Hematopoietic multipotent progenitor cell treated with erythropoietin and hydrocortisone succinate and interleukin-3 and kit ligand, for 15 days (in vitro differentiated cells): ENCODE measurements at regions not wholly inside any gene's neighbourhood (a gene's known extent, or its start where the extent isn't known, plus 50 kb on each side); places are given as distances from the start of the nearest gene placed in this dataset.
"Not testable (repeated sequence)": the region's sequence is repeated elsewhere in the genome, so short reads cannot be mapped to it uniquely, and the experiment has no call there.

Experiments
- DNase-seq: peaks from one replicate; pipeline ENCODE4 v3.0.0-alpha.2; 2015; ENCODE audit warnings: low spot score

- DNase-seq, result no peak
Observed at GRCh38 chr2:150134223-150134857, 353.1 kb downstream of the RND3 start.

GRCh38 chr2:150133623-150134022 lies 353.8 kb downstream of the RND3 start:
- no peak for DNase-seq

- DNase-seq, result no peak
Observed at GRCh38 chr2:150129921-150130575, 357.4 kb downstream of the RND3 start.

GRCh38 chr2:150127995-150128394 lies 359.5 kb downstream of the RND3 start:
- no peak for DNase-seq

GRCh38 chr2:150127346-150127990 lies 360.0 kb downstream of the RND3 start:
- no peak for DNase-seq

- DNase-seq, result no peak
Observed at GRCh38 chr2:150126839-150127238, 360.6 kb downstream of the RND3 start.

- no peak for DNase-seq
Observed at GRCh38 chr2:150126143-150126740, 361.2 kb downstream of the RND3 start.

- DNase-seq, result no peak
Observed at GRCh38 chr2:150125708-150126107, 361.8 kb downstream of the RND3 start.

GRCh38 chr2:150125188-150125587 lies 362.3 kb downstream of the RND3 start:
- no peak for DNase-seq

- no peak for DNase-seq
Observed at GRCh38 chr2:150124739-150125138, 362.7 kb downstream of the RND3 start.

- DNase-seq, result no peak
Observed at GRCh38 chr2:150122871-150123613, 364.4 kb downstream of the RND3 start.

- DNase-seq, result no peak
Observed at GRCh38 chr2:150122156-150122555, 365.3 kb downstream of the RND3 start.

- DNase-seq, result no peak
Observed at GRCh38 chr2:150120326-150120955, 367.0 kb downstream of the RND3 start.

- DNase-seq, result no peak
Observed at GRCh38 chr2:150119819-150120218, 367.6 kb downstream of the RND3 start.

- not testable (repeated sequence) for DNase-seq
Observed at GRCh38 chr2:150114089-150114488, 373.4 kb downstream of the RND3 start.

- no peak for DNase-seq
Observed at GRCh38 chr2:150110548-150110947, 376.9 kb downstream of the RND3 start.

GRCh38 chr2:150109912-150110311 lies 377.6 kb downstream of the RND3 start:
- DNase-seq, result no peak

- DNase-seq, result no peak
Observed at GRCh38 chr2:150109028-150109427, 378.4 kb downstream of the RND3 start.

GRCh38 chr2:150107816-150108215 lies 379.7 kb downstream of the RND3 start:
- no peak for DNase-seq

GRCh38 chr2:150107170-150107569 lies 380.3 kb downstream of the RND3 start:
- no peak for DNase-seq

- DNase-seq, result no peak
Observed at GRCh38 chr2:150101947-150102346, 385.5 kb downstream of the RND3 start.

GRCh38 chr2:150100834-150101233 lies 386.6 kb downstream of the RND3 start:
- no peak for DNase-seq
